ENCODE measurements at regions not wholly inside any gene's neighbourhood (a gene's known extent, or its start where the extent isn't known, plus 50 kb on each side); places are given as distances from the start of the nearest gene placed in this dataset.
"Not testable (repeated sequence)": the region's sequence is repeated elsewhere in the genome, so short reads cannot be mapped to it uniquely, and the experiment has no call there.

DNA sequence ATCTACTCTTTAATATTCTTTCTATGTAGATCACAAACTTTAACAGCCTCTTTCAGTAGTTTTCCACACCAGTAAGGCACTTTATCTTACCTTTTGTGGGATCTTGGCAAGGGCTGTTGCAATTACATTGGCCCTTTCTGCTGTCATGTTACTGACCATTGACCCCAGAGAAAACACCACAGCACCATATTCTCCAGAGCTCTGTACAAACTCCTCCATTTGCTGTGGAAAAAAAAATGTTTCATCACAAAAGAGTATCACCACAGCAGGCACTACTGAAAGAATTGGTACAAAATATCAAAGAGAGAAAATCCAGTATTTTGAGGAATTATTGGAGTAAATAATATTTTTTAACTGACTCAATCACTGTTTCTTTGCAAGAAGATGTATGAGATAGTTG is 62.3 kb upstream of the UGT2A3 start:
- not testable (repeated sequence) for H3K4me2 ChIP-seq (ENCODE audit: low read length); H3K4me3 ChIP-seq (ENCODE audit: low read length); H3K4me1 ChIP-seq (ENCODE audit: low read length); H3K9ac ChIP-seq (ENCODE audit: low read length); H4K20me1 ChIP-seq (ENCODE audit: insufficient read depth, low read length); H3K36me3 ChIP-seq (replicated peaks; ENCODE audit: low read depth, low read length); H3K27me3 ChIP-seq (ENCODE audit: low read depth, low read length); H3K9me3 ChIP-seq (ENCODE audit: insufficient read depth, low read length); H2AFZ ChIP-seq (ENCODE audit: low read depth, low read length); H3K79me2 ChIP-seq (ENCODE audit: low read length); H3K27ac ChIP-seq (ENCODE audit: low read length)

DNA sequence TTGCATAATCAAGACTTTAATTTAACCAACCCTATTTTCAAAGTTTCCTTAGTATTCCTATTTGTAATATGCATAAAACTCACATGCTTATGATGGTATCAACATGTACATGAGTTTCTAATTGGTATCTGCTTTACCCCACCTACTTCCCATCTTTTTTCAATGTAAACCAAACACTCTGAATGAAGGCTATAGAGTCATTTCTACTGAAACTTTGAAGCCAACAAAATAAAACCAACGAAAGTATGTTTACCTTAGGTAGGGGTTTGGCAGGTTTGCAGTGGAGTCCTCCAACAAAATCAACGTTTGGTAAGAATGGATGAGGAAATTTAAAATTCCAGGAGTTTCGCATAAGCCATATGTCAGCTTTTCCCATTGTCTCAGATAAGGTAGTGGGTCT is 66.4 kb upstream of the UGT2A3 start:
- H3K79me2 ChIP-seq (ENCODE audit: low read length); H2AFZ ChIP-seq (ENCODE audit: low read depth, low read length); H3K9me3 ChIP-seq (ENCODE audit: insufficient read depth, low read length); H3K4me3 ChIP-seq (ENCODE audit: low read length); H3K4me2 ChIP-seq (ENCODE audit: low read length); H3K4me1 ChIP-seq (ENCODE audit: low read length); H3K27ac ChIP-seq (ENCODE audit: low read length); H3K27me3 ChIP-seq (ENCODE audit: low read depth, low read length); H3K9ac ChIP-seq (ENCODE audit: low read length); H3K36me3 ChIP-seq (replicated peaks; ENCODE audit: low read depth, low read length); H4K20me1 ChIP-seq (ENCODE audit: insufficient read depth, low read length): not testable (repeated sequence)

DNA sequence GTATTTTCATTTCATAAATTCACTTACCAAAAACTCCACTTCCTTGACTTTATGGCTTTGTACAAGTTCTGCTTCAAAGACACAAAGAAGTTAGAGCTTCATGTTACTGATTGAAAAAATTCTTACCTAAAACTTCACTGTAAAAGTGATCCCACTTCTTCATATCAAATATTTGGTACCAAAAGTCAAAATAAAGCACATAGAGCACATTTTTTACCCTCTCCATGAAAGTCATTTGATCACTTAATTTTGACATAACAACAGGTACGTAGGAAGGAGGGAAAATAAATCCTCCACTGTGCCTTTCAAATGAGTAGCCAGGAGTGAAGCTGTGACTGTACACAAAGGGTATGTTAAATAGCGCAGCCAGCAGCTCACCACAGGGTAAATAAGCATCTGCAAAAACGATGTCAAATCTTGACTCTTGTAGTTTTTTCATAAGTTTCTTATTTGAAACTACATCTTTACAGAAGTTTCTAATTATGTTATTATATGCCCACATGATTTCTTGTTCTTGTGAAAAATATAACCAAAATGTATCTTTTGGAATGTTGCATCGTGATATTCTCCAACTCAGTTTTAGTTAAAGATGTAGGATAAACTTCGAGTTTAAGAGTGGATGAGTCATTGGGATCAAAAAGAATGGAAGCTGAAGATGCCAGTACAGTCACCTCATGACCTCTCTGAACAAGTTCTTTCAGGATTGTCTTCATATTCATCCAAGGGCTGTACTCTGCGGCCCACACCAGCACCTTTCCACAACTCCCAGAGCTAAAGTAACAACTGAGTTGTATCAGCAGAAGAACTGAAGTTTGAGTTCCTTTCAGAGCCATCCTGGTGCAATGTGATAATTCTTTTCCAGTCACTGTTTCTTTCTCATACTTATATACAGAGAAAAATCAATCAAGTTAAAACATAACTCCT is 68.2 kb upstream of the UGT2A3 start:
- H3K4me3 ChIP-seq (ENCODE audit: low read length); H3K36me3 ChIP-seq (replicated peaks; ENCODE audit: low read depth, low read length); H3K9me3 ChIP-seq (ENCODE audit: insufficient read depth, low read length); H3K27ac ChIP-seq (ENCODE audit: low read length); H3K4me2 ChIP-seq (ENCODE audit: low read length); H3K79me2 ChIP-seq (ENCODE audit: low read length); H3K9ac ChIP-seq (ENCODE audit: low read length); H3K27me3 ChIP-seq (ENCODE audit: low read depth, low read length); H3K4me1 ChIP-seq (ENCODE audit: low read length); H2AFZ ChIP-seq (ENCODE audit: low read depth, low read length); H4K20me1 ChIP-seq (ENCODE audit: insufficient read depth, low read length): not testable (repeated sequence)

DNA sequence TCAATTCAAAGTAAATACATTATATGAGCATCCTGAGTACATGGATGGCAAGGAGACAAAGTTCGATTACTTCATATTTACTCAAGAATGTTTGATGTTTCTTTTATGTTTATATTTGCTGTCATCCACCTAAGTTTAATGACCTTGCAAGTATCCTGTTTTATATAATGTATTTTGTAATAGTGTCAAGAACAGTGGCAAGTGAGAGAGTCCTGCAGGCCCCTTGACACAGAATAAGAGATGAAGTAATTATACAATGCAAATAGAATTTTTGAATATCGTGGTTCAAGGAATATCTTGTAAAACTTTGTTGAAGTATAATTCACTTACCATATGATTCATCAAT is 68.8 kb upstream of the UGT2A3 start:
- not testable (repeated sequence) for H3K27me3 ChIP-seq (ENCODE audit: low read depth, low read length); H3K79me2 ChIP-seq (ENCODE audit: low read length); H3K4me3 ChIP-seq (ENCODE audit: low read length); H3K36me3 ChIP-seq (replicated peaks; ENCODE audit: low read depth, low read length); H3K9me3 ChIP-seq (ENCODE audit: insufficient read depth, low read length); H3K4me2 ChIP-seq (ENCODE audit: low read length); H3K27ac ChIP-seq (ENCODE audit: low read length); H3K4me1 ChIP-seq (ENCODE audit: low read length); H2AFZ ChIP-seq (ENCODE audit: low read depth, low read length); H4K20me1 ChIP-seq (ENCODE audit: insufficient read depth, low read length); H3K9ac ChIP-seq (ENCODE audit: low read length)

DNA sequence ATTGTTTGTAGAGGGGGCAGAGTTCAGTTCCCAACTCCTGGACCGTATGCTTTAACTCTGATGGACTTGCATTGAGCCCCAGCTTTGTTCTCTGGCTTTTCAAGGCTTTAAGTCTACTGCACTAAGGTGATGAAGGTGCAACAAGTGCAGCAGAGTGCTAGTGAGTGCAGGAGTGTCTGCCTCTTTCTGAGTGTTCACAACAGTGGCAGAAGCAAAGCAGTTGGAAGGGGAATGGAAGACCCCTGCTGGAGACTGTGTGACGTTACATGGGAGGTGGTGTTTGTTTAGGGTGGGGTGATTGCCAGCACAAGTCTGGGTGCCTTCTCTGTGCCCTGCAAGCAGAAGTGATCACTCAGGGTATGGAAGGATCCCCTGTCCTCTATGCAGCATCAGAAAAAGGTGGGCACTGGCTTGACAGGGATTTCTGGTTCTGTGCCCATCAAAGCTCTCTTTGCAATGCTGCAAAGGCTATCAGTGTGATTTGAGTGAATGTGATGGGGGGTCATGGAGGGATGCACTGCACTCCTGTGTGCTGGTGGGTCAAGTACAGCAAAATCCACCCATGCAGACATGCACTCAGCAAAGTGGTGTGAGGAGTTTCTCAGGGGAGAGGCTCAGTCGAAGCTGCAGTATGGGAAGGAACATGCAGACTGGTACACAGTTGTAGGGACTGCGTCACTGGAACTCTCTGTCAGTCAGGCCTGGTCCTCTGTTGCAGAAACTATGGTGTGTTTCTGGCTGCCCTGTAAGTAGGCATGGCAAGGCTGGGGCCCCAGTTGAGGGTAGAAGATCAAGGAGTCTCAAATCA is 70.9 kb upstream of the UGT2B7 start:
- Histone ChIP-seq H3K27ac (ENCODE audit: low read length) (no peak overlapping the region), H3K36me3 (replicated peaks; ENCODE audit: low read depth, low read length) (no peaks in the 10 kb centered on the region)
- TF ChIP-seq, protein P1, sequence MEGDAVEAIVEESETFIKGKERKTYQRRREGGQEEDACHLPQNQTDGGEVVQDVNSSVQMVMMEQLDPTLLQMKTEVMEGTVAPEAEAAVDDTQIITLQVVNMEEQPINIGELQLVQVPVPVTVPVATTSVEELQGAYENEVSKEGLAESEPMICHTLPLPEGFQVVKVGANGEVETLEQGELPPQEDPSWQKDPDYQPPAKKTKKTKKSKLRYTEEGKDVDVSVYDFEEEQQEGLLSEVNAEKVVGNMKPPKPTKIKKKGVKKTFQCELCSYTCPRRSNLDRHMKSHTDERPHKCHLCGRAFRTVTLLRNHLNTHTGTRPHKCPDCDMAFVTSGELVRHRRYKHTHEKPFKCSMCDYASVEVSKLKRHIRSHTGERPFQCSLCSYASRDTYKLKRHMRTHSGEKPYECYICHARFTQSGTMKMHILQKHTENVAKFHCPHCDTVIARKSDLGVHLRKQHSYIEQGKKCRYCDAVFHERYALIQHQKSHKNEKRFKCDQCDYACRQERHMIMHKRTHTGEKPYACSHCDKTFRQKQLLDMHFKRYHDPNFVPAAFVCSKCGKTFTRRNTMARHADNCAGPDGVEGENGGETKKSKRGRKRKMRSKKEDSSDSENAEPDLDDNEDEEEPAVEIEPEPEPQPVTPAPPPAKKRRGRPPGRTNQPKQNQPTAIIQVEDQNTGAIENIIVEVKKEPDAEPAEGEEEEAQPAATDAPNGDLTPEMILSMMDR (IDR thresholded peaks at IDR 0.05; ENCODE audit: low read depth, low read length) = peak; percentile 52
- no peak for TF ChIP-seq EZH2phosphoT487 (IDR thresholded peaks at IDR 0.05; ENCODE audit: low read depth)

DNA sequence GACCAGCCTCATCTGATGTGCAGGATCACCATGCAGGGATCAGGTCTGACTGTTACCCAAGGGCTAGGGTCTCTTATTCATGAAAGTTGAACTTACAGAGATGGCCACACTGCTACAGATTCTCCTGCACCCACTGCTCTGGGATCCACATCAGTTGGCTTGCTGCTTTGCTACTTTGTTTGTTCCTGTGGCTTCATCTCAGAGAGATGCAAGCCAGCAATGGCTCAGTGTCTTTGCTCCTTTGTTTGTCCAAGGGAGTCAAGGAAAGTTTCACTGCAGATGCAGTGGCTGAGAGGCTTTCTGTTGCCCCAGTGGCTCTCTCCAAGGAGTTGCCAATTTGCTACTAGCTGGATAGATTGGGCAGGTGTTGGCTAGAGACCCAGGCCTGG is 70.3 kb upstream of the UGT2B7 start:
- H3K9me3 ChIP-seq (ENCODE audit: insufficient read depth, low read length) = no peaks in the 10 kb centered on the region
- no peak overlapping the region for H2AFZ ChIP-seq (ENCODE audit: low read depth, low read length)
- no peaks in the 10 kb centered on the region for H4K20me1 ChIP-seq (ENCODE audit: insufficient read depth, low read length)
- H3K79me2 ChIP-seq (ENCODE audit: low read length) = no peaks in the 10 kb centered on the region
- H3K4me1 ChIP-seq (ENCODE audit: low read length) = no peaks in the 10 kb centered on the region
- H3K4me2 ChIP-seq (ENCODE audit: low read length) = no peak overlapping the region
- no peak for TF ChIP-seq EZH2phosphoT487 (IDR thresholded peaks at IDR 0.05; ENCODE audit: low read depth)
- TF ChIP-seq, protein P1 (IDR thresholded peaks at IDR 0.05; ENCODE audit: low read depth, low read length) = no peak
- H3K27ac ChIP-seq (ENCODE audit: low read length) = no peak overlapping the region
- H3K27me3 ChIP-seq (ENCODE audit: low read depth, low read length) = no peaks in the 10 kb centered on the region
- H3K4me3 ChIP-seq (ENCODE audit: low read length) = no peak overlapping the region
- no peak overlapping the region for H3K9ac ChIP-seq (ENCODE audit: low read length)
- no peaks in the 10 kb centered on the region for H3K36me3 ChIP-seq (replicated peaks; ENCODE audit: low read depth, low read length)

More for the DNA sequence above, 70.9 kb upstream of the UGT2B7 start:
- H3K4me2 ChIP-seq (ENCODE audit: low read length) = no peak overlapping the region
- H3K27me3 ChIP-seq (ENCODE audit: low read depth, low read length) = no peaks in the 10 kb centered on the region
- H4K20me1 ChIP-seq (ENCODE audit: insufficient read depth, low read length) = no peaks in the 10 kb centered on the region
- H3K79me2 ChIP-seq (ENCODE audit: low read length) = no peaks in the 10 kb centered on the region
- H3K9me3 ChIP-seq (ENCODE audit: insufficient read depth, low read length) = no peaks in the 10 kb centered on the region
- no peaks in the 10 kb centered on the region for H3K4me1 ChIP-seq (ENCODE audit: low read length)
- H2AFZ ChIP-seq (ENCODE audit: low read depth, low read length) = no peak overlapping the region
- H3K4me3 ChIP-seq (ENCODE audit: low read length) = no peak overlapping the region
- no peak overlapping the region for H3K9ac ChIP-seq (ENCODE audit: low read length)
